GM19025 (cell line): ENCODE measurements at regions not wholly inside any gene's neighbourhood (a gene's known extent, or its start where the extent isn't known, plus 50 kb on each side); places are given as distances from the start of the nearest gene placed in this dataset.
"Not testable (repeated sequence)": the region's sequence is repeated elsewhere in the genome, so short reads cannot be mapped to it uniquely, and the experiment has no call there.

Experiments
- ATAC-seq: cut with Tn5 transposase; IDR thresholded peaks from one replicate; pipeline ENCODE4 v1.9.1; 2021; ENCODE audit warnings: mild to moderate bottlenecking, low read depth, moderate library complexity; ENCODE audit not compliant: unreplicated experiment

DNA sequence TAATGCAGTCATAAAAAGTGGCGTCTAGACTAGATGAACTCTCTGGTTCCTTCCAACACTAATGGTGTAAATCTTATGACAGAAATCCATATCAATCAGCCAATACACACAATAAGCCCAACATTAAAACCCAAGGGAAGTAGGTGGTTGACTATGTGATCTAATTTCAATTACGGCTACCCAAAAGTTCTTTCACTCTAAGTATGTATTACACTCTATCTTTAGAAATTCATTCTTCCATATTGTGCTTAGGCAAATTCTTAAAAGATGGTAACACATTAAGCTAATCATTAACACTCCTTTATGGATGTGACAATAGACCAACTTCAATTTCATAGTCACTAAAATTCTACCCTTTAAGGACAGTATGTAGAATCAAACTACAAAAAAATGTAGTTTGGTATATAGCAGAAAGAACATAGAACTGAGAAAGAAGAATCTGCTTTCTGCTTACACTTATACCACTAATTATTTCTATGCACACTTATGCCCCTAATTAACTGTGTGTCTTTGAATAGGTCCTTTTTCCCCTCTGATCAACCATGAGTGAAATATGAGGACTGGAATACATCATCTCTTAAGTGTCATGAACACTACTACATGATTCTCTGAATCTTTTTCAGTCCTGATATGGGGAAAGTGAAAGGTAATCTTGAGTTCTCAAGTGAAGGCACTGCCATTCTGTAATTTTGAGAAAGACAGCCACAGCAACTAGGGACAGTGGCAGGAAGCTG lies 557.6 kb downstream of the IGSF11 start:
- ATAC-seq = no peak

DNA sequence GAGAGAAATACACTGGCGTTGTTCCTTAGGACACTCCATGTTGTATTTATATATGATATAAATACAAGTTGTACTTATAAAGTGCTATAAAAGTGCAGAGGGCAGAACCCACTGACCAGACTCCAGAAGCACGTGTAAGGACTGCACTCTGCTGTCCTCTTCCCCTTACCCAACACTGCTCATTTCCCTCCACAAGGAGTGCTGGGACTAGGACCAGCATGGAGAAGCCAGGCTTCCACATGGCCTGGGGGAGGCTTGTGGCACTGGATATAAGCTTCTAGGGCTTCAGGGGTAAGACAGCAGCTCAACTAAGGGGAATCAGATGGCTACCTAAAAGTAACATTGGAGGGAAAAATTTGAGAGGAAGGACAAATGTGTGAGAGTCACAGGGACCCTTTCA lies 556.9 kb downstream of the IGSF11 start:
- ATAC-seq = no peak

DNA sequence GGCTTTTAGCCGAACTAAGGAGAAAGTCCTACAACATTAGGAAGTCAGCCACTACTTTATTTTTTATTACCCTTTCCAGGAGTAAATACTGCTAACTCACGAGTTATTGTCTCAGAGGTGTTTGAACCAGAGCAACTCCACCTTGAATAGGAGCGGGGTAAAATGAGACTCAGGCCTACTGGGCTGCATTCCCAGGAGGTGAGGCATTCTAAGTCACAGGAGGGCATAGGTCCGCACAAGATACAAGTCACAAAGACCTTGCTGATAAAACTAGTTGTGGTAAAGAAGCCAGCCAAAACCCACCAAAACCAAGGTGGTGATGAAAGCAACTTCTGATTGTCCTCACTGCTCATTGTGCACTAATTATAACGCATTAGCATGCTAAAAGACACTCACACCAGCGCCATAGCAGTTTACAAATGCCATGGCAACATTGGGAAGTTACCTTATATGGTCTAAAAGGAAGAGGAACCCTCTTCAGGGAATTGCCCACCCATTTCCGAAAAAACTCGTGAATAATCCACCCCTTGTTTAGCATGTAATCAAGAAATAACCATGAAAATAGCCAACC lies 555.9 kb downstream of the IGSF11 start:
- no peak for ATAC-seq

DNA sequence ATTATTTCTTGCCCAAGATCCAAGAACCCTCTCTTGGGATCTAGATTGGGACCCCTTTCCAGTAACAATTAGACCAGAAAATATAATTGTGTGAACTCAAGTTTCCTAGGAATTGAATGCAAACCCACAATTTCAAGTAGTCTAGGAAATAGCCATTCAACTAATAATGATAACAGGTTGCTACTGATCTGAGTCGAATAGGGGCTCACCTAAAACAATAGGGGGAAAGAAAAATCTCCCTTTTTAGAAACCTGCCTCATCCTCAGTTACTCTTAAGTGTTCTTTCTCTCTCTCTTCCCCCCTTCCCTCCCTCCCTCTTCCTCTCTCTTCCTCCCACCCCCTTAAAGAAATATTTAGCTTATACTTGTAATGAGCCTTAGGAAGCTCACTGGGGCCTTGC lies 555.3 kb downstream of the IGSF11 start:
- no peak for ATAC-seq

DNA sequence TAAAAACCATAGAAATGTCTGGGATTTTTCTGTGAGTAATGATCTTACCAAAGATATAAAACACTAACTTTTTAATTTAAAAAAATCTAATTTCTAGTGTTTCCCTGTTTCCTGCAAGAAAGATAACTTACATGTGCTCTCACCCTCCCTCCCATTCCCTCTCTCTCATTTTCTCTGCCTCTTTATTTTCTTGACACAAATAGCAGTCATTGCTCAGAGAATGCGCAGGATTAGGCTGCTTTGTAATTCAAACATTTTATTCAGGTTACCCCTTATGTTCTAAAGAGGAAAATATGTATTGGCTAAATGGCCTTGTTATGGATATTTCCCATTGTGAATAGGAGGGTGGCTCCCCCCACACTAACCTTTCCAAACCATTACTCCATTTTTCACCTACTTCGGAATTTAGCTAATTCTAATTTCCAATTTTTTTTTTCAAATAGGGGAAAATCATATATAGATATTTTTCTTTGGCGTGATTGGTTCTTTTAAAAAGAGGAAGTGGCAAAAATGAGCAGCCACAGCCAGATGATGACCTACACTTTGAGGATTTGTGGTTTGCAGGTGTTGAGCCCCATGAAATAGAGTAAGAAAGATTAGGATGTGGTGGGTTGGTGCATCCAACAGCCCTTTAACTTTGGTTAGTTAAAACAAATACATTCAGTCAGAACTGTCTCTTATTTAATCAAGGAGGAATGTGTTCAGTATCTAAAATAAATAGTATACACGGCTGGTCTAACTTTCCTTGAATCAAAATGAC lies 554.4 kb downstream of the IGSF11 start:
- no peak for ATAC-seq

DNA sequence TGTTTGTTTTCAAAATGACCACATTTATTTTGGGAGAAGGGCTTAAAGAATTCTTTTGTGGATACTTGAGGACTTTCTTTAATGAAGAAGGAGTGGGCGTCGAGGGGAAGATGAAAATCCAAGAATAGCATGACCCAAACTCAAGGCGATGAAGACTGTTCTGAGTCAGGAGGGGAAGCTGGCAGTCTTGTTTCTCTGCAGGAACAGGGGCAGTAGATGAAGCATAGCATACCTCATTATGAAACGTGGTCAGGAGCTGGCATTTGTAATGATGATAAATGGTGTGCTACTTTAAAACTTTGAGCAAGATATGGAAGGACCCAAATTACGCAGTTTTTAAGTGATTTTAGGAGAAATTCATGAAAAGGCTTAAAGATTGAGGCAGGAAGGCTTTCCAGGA lies 549.0 kb downstream of the IGSF11 start:
- ATAC-seq = no peak

DNA sequence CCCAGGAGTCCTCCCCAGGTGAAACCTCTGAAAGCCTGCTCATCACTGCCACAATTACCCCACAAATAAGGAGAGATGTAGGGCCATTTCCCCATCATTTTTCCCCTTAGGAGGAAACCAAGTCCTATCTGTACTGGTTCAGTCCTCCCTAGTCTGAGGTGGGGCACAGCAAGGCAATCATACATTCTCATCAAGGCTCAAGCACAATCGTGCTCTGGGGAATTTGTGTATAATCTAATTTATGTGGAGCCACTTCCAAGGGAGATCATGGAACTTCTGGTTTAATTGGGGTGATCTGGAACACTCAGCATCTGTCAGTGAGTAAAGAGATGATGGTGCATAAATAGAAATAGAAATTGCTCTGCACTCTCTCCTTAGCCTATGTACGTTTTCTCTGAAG lies 546.9 kb downstream of the IGSF11 start:
- no peak for ATAC-seq

DNA sequence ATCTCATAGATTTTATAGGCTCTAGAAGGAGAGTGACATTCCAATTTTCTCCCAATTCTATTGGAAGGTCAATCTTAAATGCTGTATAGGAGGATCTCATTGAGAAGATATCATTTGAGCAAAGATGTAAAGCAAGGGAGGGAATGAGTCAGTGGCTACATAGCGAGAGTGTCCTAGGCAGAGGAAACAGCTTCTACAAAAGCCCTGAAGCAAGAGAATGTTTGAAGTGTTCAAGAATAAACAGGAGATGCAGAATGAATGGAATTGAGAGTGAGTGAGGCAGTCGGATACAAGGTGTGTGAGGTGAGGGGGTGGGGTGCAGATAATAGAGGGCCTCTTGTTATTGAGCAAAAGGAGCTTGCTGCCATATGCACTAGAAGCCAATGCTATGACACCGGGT lies 545.9 kb downstream of the IGSF11 start:
- no peak for ATAC-seq

DNA sequence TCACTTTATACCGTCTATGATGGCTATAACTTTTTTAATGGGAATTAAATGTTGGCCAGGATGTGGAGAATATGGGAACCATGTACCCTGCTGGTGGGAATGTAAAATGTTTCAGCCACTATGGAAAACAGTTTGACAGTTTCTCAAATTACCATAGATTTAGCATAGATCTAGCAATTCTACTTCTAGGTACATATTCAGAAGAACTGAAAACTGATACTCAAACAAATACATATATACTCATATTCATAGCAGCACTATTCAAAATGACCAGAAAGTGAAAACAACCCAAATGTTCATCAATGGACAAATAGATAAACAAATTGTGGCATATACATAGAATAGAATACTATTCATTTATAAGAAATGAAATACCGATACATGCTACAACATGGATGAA lies 539.4 kb downstream of the IGSF11 start:
- no peak for ATAC-seq

DNA sequence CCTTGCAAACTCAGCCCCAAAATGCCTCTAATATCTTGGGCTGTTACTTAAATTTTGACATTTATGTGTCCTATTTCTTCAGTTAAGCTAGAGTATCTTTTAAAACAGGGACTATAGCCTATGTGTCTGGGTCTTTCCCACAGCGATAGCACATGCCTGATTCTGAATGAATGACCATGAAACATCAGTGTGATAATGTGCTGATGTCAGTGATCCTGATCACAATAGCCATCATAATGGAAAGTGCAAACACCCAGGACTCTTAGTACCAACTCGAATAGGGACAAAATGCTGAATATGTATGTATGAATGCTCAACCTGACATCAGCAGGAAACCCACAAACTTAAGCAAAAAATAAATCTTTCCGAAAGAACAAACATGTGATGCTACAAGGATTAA lies 537.4 kb downstream of the IGSF11 start:
- ATAC-seq = no peak

DNA sequence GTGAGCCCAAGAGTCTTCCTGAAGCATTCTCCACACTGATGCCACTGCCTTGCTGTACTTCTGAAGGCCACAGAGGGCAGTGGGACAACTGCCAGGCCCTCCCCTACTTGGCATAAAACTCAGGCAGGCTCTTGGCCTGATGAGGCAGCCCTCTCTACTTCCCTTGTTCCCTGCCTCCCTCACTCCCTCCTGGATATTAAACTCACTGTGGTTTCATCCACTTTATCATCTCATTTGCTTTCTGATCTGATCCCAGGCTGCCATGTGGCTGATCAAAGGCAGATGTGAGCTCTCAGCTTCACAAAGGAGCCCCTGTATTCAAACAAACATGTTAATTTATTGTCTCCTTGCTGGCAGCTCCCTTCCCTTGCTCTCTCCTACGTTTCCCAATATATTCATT lies 533.5 kb downstream of the IGSF11 start:
- ATAC-seq = no peak

DNA sequence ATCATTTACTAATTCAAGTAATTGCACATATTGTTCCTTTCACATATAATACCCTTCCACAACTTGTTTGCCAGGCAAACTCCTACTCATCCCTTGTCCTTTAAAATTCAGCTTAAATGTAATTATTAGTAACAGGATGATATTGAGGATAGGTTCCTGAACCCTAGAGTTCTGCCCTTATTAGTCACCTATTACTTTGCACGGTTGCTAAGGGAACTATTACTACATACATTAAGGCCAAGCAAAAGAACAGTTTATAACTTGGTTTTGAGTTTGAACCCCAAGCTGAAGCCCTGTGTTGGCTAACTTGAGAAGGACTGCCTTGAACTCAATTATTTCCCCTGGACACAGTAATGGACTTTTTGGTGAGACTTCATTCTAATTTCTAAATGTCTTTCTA lies 529.7 kb downstream of the IGSF11 start:
- no peak for ATAC-seq

DNA sequence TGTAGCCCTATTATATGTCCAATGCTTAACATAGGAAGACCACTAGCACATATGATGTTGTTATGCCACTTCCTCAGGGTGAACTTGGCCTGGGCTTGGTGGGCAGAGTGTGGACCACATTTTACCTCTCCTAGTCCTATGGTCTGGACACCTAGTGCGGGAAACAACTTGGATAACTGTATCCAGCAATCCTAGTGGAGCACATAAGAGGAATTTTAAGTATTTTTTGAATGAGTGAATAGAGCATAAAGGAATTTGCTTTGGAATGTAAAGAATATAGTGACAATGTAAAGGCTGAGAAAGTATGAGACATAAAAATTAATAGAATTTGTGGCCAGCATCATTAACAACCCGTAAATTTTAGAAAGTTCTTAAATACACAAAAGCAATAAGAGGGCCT lies 528.9 kb downstream of the IGSF11 start:
- no peak for ATAC-seq

DNA sequence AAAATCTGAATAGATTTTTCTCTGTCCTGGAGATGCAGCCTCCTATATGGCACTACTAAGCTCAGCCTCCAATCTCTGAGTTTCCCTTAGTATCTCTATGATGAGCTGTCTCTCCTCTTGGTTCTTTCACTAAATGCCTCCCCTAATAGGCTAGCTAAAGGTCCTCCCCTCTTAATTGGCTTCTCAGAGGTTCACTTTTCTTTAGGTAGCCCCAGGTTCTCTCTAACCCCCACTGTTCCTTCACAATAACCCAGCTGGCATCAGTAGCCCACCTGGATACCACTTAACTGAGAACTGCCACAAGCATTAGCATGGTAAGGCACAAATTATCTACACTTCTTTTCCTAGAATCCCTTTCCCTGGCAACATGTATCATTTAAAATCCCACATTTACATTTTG lies 523.2 kb downstream of the IGSF11 start:
- ATAC-seq = no peak

DNA sequence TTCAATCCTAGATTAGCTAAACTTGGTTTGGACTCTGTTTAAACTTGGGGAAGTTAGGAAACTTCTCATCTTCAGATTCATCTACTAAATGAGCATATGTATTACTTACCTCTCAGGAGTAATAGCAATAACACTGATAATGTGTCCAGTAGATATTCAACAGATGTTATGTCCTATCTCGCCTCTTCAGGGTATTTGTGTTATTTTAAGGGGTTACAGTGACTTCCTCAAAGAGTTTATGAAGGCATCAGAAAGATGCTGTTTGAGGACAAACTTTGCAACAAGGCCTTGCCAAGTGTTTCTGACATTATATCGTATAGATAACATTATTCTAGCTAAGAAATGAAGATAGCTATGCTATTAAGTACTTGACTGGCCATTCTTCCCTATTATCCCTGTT lies 522.3 kb downstream of the IGSF11 start:
- no peak for ATAC-seq

DNA sequence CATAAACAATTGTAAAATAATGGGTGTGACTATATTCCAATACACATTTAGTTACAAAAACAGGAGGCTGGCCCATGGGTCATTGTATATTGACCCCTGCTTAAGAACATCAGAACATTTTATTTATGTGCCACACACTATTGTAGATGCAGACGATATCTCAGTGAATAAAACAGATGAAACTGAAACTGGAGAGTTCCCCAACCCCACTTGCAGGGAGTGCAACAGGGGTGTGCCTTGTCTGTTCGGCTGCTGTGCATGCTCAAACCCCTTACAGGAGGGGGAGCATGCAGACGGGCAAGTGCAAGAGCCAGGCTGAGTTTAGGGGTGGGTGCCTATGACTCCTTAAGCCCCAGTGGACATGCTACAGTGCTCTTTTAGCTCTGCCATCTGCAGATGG lies 509.6 kb downstream of the IGSF11 start:
- no peak for ATAC-seq

DNA sequence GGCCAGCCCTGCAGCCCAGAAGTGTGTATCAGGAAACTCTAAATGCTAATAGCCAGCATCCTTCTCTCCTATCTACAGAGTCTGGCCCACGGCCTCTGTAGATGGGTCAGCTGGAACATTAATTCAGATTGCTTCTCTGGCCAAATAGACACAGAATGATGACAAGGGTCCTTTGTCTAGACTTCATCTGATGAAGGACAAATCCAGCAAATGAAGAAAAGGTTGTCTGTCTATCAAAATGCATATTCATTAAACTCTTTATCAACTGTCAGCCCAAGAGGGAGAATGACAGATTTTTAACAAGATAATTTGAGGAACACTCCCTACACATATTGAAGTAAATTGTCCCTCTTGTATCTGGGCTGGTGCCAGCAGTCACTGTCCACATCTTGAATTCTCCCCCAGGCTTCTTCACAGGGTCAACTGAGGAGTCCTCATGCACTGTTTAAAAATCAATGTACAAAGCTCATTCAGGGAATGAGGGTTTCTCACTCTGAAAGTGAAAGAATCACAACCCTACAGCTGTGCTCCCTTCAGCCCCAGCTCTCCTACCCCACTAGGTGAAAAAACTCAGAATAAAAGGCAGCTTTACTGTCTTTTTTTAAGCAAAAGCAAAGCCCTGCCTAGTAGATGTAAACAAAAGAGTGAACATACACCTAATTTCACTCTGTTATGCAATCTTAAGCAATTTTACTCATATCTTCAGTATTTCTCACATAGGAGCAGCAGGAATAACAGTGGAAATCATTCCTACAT lies 507.7 kb downstream of the IGSF11 start:
- ATAC-seq = peak; percentile 61

DNA sequence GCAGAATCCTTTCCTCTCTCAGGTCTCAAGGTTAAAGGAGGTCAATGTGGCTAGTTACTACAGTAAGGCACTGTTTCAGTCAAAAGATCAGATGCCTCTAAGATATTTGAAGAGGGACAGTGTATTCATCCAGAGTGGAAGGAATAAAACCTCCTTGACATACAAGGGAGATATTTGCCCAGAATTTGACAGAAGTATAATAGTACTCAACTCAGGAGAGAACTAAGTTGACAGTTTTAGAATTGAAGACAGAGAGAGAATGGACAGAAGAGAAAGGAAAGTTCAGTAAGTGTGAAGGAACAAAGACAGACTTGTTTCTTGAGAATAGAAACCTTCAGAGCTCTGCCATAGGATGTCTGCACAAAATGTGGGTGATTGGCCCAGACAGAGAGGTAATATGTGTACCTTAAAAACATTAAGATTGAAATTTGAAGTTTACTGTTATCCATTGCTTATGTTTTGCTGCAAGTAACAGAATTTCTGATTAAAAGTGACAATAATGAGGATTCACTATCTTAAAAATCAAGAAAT lies 507.1 kb downstream of the IGSF11 start:
- ATAC-seq = peak; percentile 12

DNA sequence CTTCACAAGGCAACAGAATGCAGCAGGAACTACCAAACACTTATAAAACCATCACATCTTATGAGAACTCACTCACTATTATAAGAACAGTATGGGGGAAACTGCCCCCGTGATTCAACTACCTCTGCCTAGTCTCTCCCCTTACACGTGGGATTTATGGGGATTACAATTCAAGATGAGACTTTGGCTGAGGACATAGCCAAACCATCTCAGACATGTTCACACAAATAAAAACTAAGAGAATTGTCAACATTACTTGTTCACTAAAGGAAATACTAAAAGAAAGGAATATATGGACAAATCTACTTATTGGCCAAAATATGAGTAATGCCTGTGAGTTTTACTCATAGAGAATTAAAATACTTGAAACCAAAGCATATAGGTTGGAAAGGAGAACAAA lies 505.1 kb downstream of the IGSF11 start:
- no peak for ATAC-seq

DNA sequence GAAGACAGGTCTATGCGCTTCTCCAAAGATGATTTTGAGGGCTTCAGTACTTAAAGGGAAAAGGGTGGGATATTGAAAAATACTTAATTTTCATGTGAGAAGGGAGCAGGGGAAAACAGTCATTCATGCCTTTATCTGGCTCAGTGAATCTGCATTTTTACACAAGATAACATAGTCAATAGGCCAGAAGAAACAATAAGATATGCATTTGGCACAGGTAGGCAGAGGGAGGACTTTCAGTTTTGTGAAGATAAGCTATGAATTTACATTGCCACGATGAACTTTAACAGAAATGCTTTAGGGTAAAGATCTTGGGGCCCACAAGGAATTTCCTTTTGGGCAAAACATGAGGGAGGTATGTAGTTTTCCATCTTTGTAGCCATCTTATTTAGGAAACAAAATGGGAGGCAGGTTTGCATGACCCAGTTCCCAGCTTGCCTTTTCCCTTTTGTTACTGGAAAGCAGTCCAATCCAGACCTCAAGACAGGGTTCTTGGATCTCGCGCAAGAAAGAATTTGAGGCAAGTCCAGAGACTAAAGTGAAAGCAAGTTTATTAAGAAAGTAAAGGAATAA lies 504.2 kb downstream of the IGSF11 start:
- no peak for ATAC-seq

DNA sequence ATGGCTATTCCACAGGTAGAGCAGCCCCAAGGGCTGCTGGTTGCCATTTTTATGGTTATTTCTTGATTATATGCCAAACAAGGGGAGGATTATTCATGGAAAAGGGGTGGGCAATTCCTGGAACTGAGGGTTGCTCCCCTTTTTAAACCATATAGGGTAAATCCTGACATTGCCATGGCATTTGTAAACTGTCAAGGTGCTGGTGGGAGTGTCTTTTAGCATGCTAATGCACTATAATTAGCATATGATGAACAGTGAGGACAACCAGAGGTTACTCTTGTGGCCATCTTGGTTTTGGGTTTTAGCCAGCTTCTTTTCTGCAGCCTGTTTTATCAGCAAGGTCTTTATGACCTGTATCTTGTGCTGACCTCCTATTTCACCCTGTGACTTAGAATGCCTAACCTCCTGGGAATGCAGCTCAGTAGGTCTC lies 503.7 kb downstream of the IGSF11 start:
- not testable (repeated sequence) for ATAC-seq
